Mesendoderm (in vitro differentiated cells): ENCODE measurements at regions not wholly inside any gene's neighbourhood (a gene's known extent, or its start where the extent isn't known, plus 50 kb on each side); places are given as distances from the start of the nearest gene placed in this dataset.
"Not testable (repeated sequence)": the region's sequence is repeated elsewhere in the genome, so short reads cannot be mapped to it uniquely, and the experiment has no call there.

Experiments used
- DNase-seq: peaks from one replicate; pipeline ENCODE4 v3.0.0; 2013
- H2AK5ac ChIP-seq: 2 replicates; pipeline ENCODE4 v1.6.1; 2013; ENCODE audit warnings: low read length, inconsistent platforms
- H2BK120ac ChIP-seq: 2 replicates; pipeline ENCODE4 v1.6.1; 2013; ENCODE audit warnings: low read depth, mild to moderate bottlenecking, low read length, moderate library complexity, mixed read lengths
- H2BK15ac ChIP-seq: replicated peaks from 2 replicates; pipeline ENCODE4 v1.6.1; 2013; ENCODE audit warnings: low read depth, mild to moderate bottlenecking, moderate library complexity
- H2BK5ac ChIP-seq: 2 replicates; pipeline ENCODE4 v1.6.1; 2013; ENCODE audit warnings: low read length, inconsistent platforms
- H3K18ac ChIP-seq: 2 replicates; pipeline ENCODE4 v1.6.1; 2013; ENCODE audit warnings: mild to moderate bottlenecking, low read length, mixed read lengths
- H3K23ac ChIP-seq: one replicate; pipeline ENCODE4 v1.6.1; 2013; ENCODE audit warnings: low read length
- H3K27ac ChIP-seq: 2 replicates; pipeline ENCODE4 v1.5.1; 2013; ENCODE audit warnings: low read depth, mild to moderate bottlenecking, inconsistent platforms, low read length, moderate library complexity
- H3K27me3 ChIP-seq: 2 replicates; pipeline ENCODE4 v1.6.1; 2013; ENCODE audit warnings: low read length, control low read depth, mild to moderate bottlenecking, inconsistent platforms; ENCODE audit not compliant: insufficient read depth, poor library complexity
- H3K36me3 ChIP-seq: 2 replicates; pipeline ENCODE4 v1.6.1; 2013; ENCODE audit warnings: low read length, inconsistent platforms; ENCODE audit not compliant: control insufficient read depth, insufficient read depth
- H3K4ac ChIP-seq: one replicate; pipeline ENCODE4 v1.6.1; 2013; ENCODE audit warnings: low read depth, mild to moderate bottlenecking, low read length, moderate library complexity
- H3K4me1 ChIP-seq: 2 replicates; pipeline ENCODE4 v1.6.1; 2013; ENCODE audit warnings: low read depth, low read length, inconsistent platforms; ENCODE audit not compliant: control insufficient read depth
- H3K4me2 ChIP-seq: 2 replicates; pipeline ENCODE4 v1.6.1; 2013; ENCODE audit warnings: low read length
- H3K4me3 ChIP-seq: 2 replicates; pipeline ENCODE4 v1.5.1; 2013; ENCODE audit warnings: mild to moderate bottlenecking, low read length
- H3K56ac ChIP-seq: one replicate; pipeline ENCODE4 v1.6.1; 2013; ENCODE audit warnings: low read length
- H3K79me1 ChIP-seq: 2 replicates; pipeline ENCODE4 v1.6.1; 2013; ENCODE audit warnings: low read length, inconsistent platforms
- H3K79me2 ChIP-seq: 2 replicates; pipeline ENCODE4 v1.6.1; 2013; ENCODE audit warnings: mild to moderate bottlenecking, low read length; ENCODE audit not compliant: control insufficient read depth, insufficient read depth
- H3K9ac ChIP-seq: 2 replicates; pipeline ENCODE4 v1.6.1; 2013; ENCODE audit warnings: low read length, inconsistent platforms
- H4K5ac ChIP-seq: one replicate; pipeline ENCODE4 v1.6.1; 2013; ENCODE audit warnings: low read length
- H4K8ac ChIP-seq: one replicate; pipeline ENCODE4 v1.6.1; 2013; ENCODE audit warnings: low read depth, mild to moderate bottlenecking, control low read depth, low read length, moderate library complexity
- WGBS: extraction: QIAGEN DNeasy Blood & Tissue Kit; methylation state at CpG from one replicate; pipeline ENCODE4 v1.1.7; 2013; ENCODE audit warnings: low lambda C conversion rate, missing lambda C conversion rate; ENCODE audit not compliant: insufficient coverage; ENCODE audit errors: extremely low coverage; 5-methylcytosine and 5-hydroxymethylcytosine counted together

- H4K8ac ChIP-seq, H2BK120ac ChIP-seq, H2BK15ac ChIP-seq, H3K23ac ChIP-seq, H3K79me1 ChIP-seq, H3K18ac ChIP-seq, H2BK5ac ChIP-seq, H3K27me3 ChIP-seq, H3K79me2 ChIP-seq, H3K4me2 ChIP-seq, H3K9ac ChIP-seq, H3K56ac ChIP-seq, H3K4me3 ChIP-seq, H3K4me1 ChIP-seq, H3K36me3 ChIP-seq, H4K5ac ChIP-seq, H2AK5ac ChIP-seq, H3K27ac ChIP-seq, H3K4ac ChIP-seq, DNase-seq: not testable (repeated sequence)
- no CpG with 5 or more reads among the region's 6 CpGs for WGBS
These were observed 537.4 kb upstream of the STEAP1 start for GRCh38 chr7:89616829-89617228.

GRCh38 chr7:89618274-89618673 is 536.0 kb upstream of the STEAP1 start:
- H3K79me2 ChIP-seq, result no peaks in the 10 kb centered on the region
- H3K27me3 ChIP-seq, result no peaks in the 10 kb centered on the region
- H4K8ac ChIP-seq, result no peak overlapping the region
- no peak overlapping the region for H3K9ac ChIP-seq
- no peak overlapping the region for H2BK15ac ChIP-seq
- no peaks in the 10 kb centered on the region for H3K36me3 ChIP-seq
- no peak overlapping the region for H3K4me3 ChIP-seq
- H3K56ac ChIP-seq, result no peak overlapping the region
- no peak overlapping the region for H2AK5ac ChIP-seq
- no peak overlapping the region for H3K27ac ChIP-seq
- no peak overlapping the region for H2BK5ac ChIP-seq
- no peak overlapping the region for H3K4ac ChIP-seq
- no peak overlapping the region for H4K5ac ChIP-seq
- H3K79me1 ChIP-seq, result no peaks in the 10 kb centered on the region
- no CpG with 5 or more reads among the region's 3 CpGs for WGBS
- peak; percentile 78 for DNase-seq
- no peak overlapping the region for H2BK120ac ChIP-seq
- H3K18ac ChIP-seq, result no peak overlapping the region
- H3K23ac ChIP-seq, result no peak overlapping the region
- no peaks in the 10 kb centered on the region for H3K4me1 ChIP-seq
- H3K4me2 ChIP-seq, result no peak overlapping the region

- Histone ChIP-seq H3K23ac (no peak overlapping the region), H4K8ac (no peak overlapping the region), H3K4me1 (no peaks in the 10 kb centered on the region), H3K4me3 (no peak overlapping the region), H3K9ac (no peak overlapping the region), H3K36me3 (no peaks in the 10 kb centered on the region), H3K79me2 (no peaks in the 10 kb centered on the region), H3K27me3 (no peaks in the 10 kb centered on the region), H2BK5ac (no peak overlapping the region), H2BK120ac (no peak overlapping the region), H3K79me1 (no peaks in the 10 kb centered on the region), H2AK5ac (no peak overlapping the region), H2BK15ac (no peak overlapping the region), H3K18ac (no peak overlapping the region), H3K56ac (no peak overlapping the region), H4K5ac (no peak overlapping the region), H3K4ac (no peak overlapping the region), H3K27ac (no peak overlapping the region), H3K4me2 (no peak overlapping the region)
- no peak for DNase-seq
- no CpG with 5 or more reads among the region's 4 CpGs for WGBS
These were observed 532.2 kb upstream of the STEAP1 start for GRCh38 chr7:89621925-89622641.

GRCh38 chr7:89623018-89623672 is 531.1 kb upstream of the STEAP1 start:
- Histone ChIP-seq H3K4me2 (no peak overlapping the region), H3K27me3 (no peaks in the 10 kb centered on the region), H3K79me2 (no peaks in the 10 kb centered on the region), H2BK120ac (no peak overlapping the region), H3K36me3 (no peaks in the 10 kb centered on the region), H3K4me3 (no peak overlapping the region), H3K56ac (no peak overlapping the region), H3K27ac (no peak overlapping the region), H3K9ac (no peak overlapping the region), H3K4me1 (no peaks in the 10 kb centered on the region), H4K5ac (peak overlapping the region; percentile 81), H3K4ac (no peak overlapping the region), H3K18ac (no peak overlapping the region), H3K79me1 (no peaks in the 10 kb centered on the region), H3K23ac (no peak overlapping the region), H2BK5ac (no peak overlapping the region), H2AK5ac (no peak overlapping the region), H4K8ac (no peak overlapping the region), H2BK15ac (no peak overlapping the region)
- peak; percentile 68 for DNase-seq
- no CpG with 5 or more reads among the region's 1 CpG for whole genome bisulfite sequencing

- H3K4me1 ChIP-seq, H3K27me3 ChIP-seq, H2BK5ac ChIP-seq, H3K4me3 ChIP-seq, H4K5ac ChIP-seq, H2BK120ac ChIP-seq, H3K9ac ChIP-seq, H2AK5ac ChIP-seq, H4K8ac ChIP-seq, H3K79me2 ChIP-seq, H3K27ac ChIP-seq, DNase-seq, H3K4ac ChIP-seq, H3K18ac ChIP-seq, H3K23ac ChIP-seq, H3K56ac ChIP-seq, H3K79me1 ChIP-seq, H2BK15ac ChIP-seq, H3K4me2 ChIP-seq, H3K36me3 ChIP-seq: not testable (repeated sequence)
- WGBS, result no CpG with 5 or more reads among the region's 5 CpGs
These were observed 530.1 kb upstream of the STEAP1 start for GRCh38 chr7:89624155-89624554.
